ENCODE measurements at regions not wholly inside any gene's neighbourhood (a gene's known extent, or its start where the extent isn't known, plus 50 kb on each side); places are given as distances from the start of the nearest gene placed in this dataset.

GRCh38 chr6:165811512-165811911 lies 148.5 kb upstream of the PDE10A start:
- Histone ChIP-seq H2AFZ (ENCODE audit: low read length) (no peak overlapping the region), H3K9ac (ENCODE audit: low read depth, low read length, poor library complexity, severe bottlenecking) (no peak overlapping the region), H3K36me3 (ENCODE audit: insufficient read depth, low read length) (no peaks in the 10 kb centered on the region), H3K4me2 (ENCODE audit: low read depth, low read length, poor library complexity, severe bottlenecking) (no peak overlapping the region), H4K20me1 (ENCODE audit: insufficient read depth, low read length, poor library complexity, severe bottlenecking) (no peaks in the 10 kb centered on the region), H3K27me3 (ENCODE audit: insufficient read depth, low read length, poor library complexity, severe bottlenecking) (no peaks in the 10 kb centered on the region), H3K9me3 (ENCODE audit: insufficient read depth, low read depth, low read length) (no peaks in the 10 kb centered on the region), H3K9me2 (replicated peaks; ENCODE audit: low read depth, low read length) (no peaks in the 10 kb centered on the region), H3F3A (ENCODE audit: low read depth) (no peaks in the 10 kb centered on the region), H3K79me2 (ENCODE audit: insufficient read depth, low read length) (no peaks in the 10 kb centered on the region), H3K4me3 (ENCODE audit: low read length, poor library complexity, severe bottlenecking) (no peak overlapping the region), H3K4me1 (ENCODE audit: insufficient read depth, low read length, poor library complexity, severe bottlenecking) (no peaks in the 10 kb centered on the region)
- TF ChIP-seq EZH2phosphoT487 (IDR thresholded peaks at IDR 0.05; ENCODE audit: borderline replicate concordance) (no peak), CTCF (conservative IDR thresholded peaks at IDR 0.05; ENCODE audit: low read length) (no peak)

DNA sequence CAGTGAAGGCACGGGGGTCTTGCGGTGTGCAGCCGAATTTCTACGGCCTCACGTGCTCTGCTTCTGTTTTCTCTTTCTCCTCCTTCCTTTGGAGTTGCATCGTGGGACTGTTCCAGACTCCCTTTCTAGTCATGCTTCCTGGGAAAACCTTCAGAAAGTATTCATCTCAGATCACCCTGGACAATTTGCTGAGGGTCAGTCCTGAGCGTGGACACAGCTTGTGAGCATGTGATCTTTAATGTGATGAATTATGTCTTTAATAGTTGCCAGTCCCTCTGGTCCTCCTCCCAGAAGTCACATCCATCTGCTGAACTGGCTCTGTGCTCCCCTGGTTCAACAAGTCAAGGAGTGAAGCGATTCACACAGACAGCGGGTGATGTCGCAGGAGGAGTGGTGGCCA lies 145.0 kb upstream of the PDE10A start:
- Histone ChIP-seq H3K9ac (ENCODE audit: low read depth, low read length, poor library complexity, severe bottlenecking) (no peak overlapping the region), H3K4me3 (ENCODE audit: low read length, poor library complexity, severe bottlenecking) (no peak overlapping the region), H2AFZ (ENCODE audit: low read length) (no peak overlapping the region), H3F3A (ENCODE audit: low read depth) (no peaks in the 10 kb centered on the region), H3K9me3 (ENCODE audit: insufficient read depth, low read depth, low read length) (no peaks in the 10 kb centered on the region), H3K4me2 (ENCODE audit: low read depth, low read length, poor library complexity, severe bottlenecking) (no peak overlapping the region), H3K79me2 (ENCODE audit: insufficient read depth, low read length) (no peaks in the 10 kb centered on the region), H3K4me1 (ENCODE audit: insufficient read depth, low read length, poor library complexity, severe bottlenecking) (no peaks in the 10 kb centered on the region), H3K27me3 (ENCODE audit: insufficient read depth, low read length, poor library complexity, severe bottlenecking) (no peaks in the 10 kb centered on the region), H3K9me2 (replicated peaks; ENCODE audit: low read depth, low read length) (no peaks in the 10 kb centered on the region), H4K20me1 (ENCODE audit: insufficient read depth, low read length, poor library complexity, severe bottlenecking) (no peaks in the 10 kb centered on the region), H3K36me3 (ENCODE audit: insufficient read depth, low read length) (no peaks in the 10 kb centered on the region)
- TF ChIP-seq EZH2phosphoT487 (IDR thresholded peaks at IDR 0.05; ENCODE audit: borderline replicate concordance) (no peak), CTCF (conservative IDR thresholded peaks at IDR 0.05; ENCODE audit: low read length) (no peak)

DNA sequence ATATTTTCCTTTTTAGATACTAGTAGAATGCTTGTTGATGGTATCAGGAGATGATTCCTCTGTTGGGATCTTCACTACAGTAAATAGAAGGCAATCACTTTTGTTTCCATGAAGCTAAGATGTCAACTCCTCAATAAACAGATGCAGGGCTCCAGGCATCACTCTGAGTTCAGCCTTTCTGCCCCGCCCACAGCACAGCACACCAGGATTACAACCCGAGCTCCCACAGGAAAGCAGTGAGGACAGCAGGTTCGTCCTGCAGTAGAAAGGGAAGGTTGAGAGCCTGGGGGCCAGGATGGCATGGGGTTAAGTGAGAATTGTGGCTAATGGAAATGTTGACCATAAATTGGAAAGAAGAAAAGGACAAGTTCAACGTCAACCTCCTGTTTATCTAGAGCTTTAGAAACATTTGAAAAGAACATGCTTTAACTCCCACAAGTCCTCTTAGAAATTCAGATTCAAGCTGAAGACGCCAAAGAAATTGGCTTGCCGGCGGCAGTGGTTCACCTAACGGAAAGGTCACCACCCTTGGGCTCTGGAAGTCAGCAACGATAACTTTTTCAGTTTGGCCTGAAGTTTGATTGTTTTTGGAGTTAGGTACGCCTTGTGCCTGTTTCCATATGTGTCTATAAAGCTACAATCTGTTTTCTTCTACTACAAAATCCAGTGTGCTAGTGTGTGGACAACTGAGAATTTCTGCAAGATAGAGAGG lies 144.4 kb upstream of the PDE10A start:
- Histone ChIP-seq H2AFZ (ENCODE audit: low read length) (no peak overlapping the region), H3F3A (ENCODE audit: low read depth) (no peaks in the 10 kb centered on the region), H3K9ac (ENCODE audit: low read depth, low read length, poor library complexity, severe bottlenecking) (no peak overlapping the region), H3K27me3 (ENCODE audit: insufficient read depth, low read length, poor library complexity, severe bottlenecking) (no peaks in the 10 kb centered on the region), H3K36me3 (ENCODE audit: insufficient read depth, low read length) (no peaks in the 10 kb centered on the region), H3K4me3 (ENCODE audit: low read length, poor library complexity, severe bottlenecking) (no peak overlapping the region), H3K9me3 (ENCODE audit: insufficient read depth, low read depth, low read length) (no peaks in the 10 kb centered on the region), H3K4me1 (ENCODE audit: insufficient read depth, low read length, poor library complexity, severe bottlenecking) (no peaks in the 10 kb centered on the region), H4K20me1 (ENCODE audit: insufficient read depth, low read length, poor library complexity, severe bottlenecking) (no peaks in the 10 kb centered on the region), H3K4me2 (ENCODE audit: low read depth, low read length, poor library complexity, severe bottlenecking) (no peak overlapping the region), H3K79me2 (ENCODE audit: insufficient read depth, low read length) (no peaks in the 10 kb centered on the region), H3K9me2 (replicated peaks; ENCODE audit: low read depth, low read length) (no peaks in the 10 kb centered on the region)
- TF ChIP-seq CTCF (conservative IDR thresholded peaks at IDR 0.05; ENCODE audit: low read length) (no peak), EZH2phosphoT487 (IDR thresholded peaks at IDR 0.05; ENCODE audit: borderline replicate concordance) (no peak)
